CD4-positive, alpha-beta T cell (primary cell): ENCODE measurements at regions not wholly inside any gene's neighbourhood (a gene's known extent, or its start where the extent isn't known, plus 50 kb on each side); places are given as distances from the start of the nearest gene placed in this dataset.

ENCODE experiments used
- ATAC-seq: fragments of 200-7000 bp; cut with Tn5 transposase; one replicate; pipeline ENCODE4 v1.10.0; 2022; ENCODE audit warnings: mild to moderate bottlenecking; ENCODE audit not compliant: poor library complexity
- CTCF ChIA-PET: fragments of 350-600 bp; sonication (Branson Sonifier 250); formaldehyde crosslinking; loops from one replicate; lab custom pipeline; 2021; ENCODE audit warnings: antibody characterized with exemption, inconsistent platforms; lab: Charles Lee
- POLR2A ChIA-PET: fragments of 350-600 bp; sonication (Branson Sonifier 250); formaldehyde crosslinking; loops from one replicate; lab custom pipeline; 2021; ENCODE audit warnings: antibody characterized with exemption, inconsistent platforms; lab: Charles Lee
- DNase-seq, 14 experiments: peaks; one replicate each; pipeline ENCODE4 v3.0.0-alpha.2; 2013 to 2020; ENCODE audit warnings: mixed read lengths in 2 of 14
- H3K27ac ChIP-seq, 2 donors: one replicate each; pipeline versions ENCODE4 v1.5.1 to v1.7.0; 2013; ENCODE audit warnings: low read length in 2 of 2, low read depth in 1 of 2, mild to moderate bottlenecking in 1 of 2
- H3K27me3 ChIP-seq, 2 experiments: 1 replicate in 1 of 2; 2 replicates in 1 of 2; pipeline versions ENCODE4 v1.6.1 to v1.7.0; 2013; ENCODE audit warnings: low read length in 2 of 2, control low read depth in 1 of 2, mild to moderate bottlenecking in 1 of 2, moderate library complexity in 1 of 2; ENCODE audit not compliant: insufficient read depth in 2 of 2, control insufficient read depth in 1 of 2
- H3K36me3 ChIP-seq: one replicate; pipeline ENCODE4 v1.6.1; 2013; ENCODE audit warnings: low read length, control low read depth; ENCODE audit not compliant: insufficient read depth
- H3K4me1 ChIP-seq: one replicate; pipeline ENCODE4 v1.6.1; 2013; ENCODE audit warnings: low read length, control low read depth; ENCODE audit not compliant: insufficient read depth
- H3K4me3 ChIP-seq: one replicate; pipeline ENCODE4 v1.5.1; 2013; ENCODE audit warnings: mild to moderate bottlenecking, low read length, moderate library complexity
- H3K9me3 ChIP-seq, 2 experiments: 1 replicate in 1 of 2; 2 replicates in 1 of 2; pipeline versions ENCODE4 v1.6.1 to v1.7.0; 2013; ENCODE audit warnings: low read length in 2 of 2, mild to moderate bottlenecking in 2 of 2, control low read depth in 1 of 2, moderate library complexity in 1 of 2; ENCODE audit not compliant: control insufficient read depth in 1 of 2, insufficient read depth in 1 of 2
- H3K27ac Mint-ChIP-seq: one replicate; pipeline ENCODE4 v1.8.0; 2020; ENCODE audit warnings: mixed read lengths
- H3K27me3 Mint-ChIP-seq: one replicate; pipeline ENCODE4 v1.8.0; 2021; ENCODE audit warnings: mixed read lengths
- H3K36me3 Mint-ChIP-seq: one replicate; pipeline ENCODE4 v1.8.0; 2021; ENCODE audit warnings: low read depth, mixed read lengths
- H3K4me1 Mint-ChIP-seq: one replicate; pipeline ENCODE4 v1.8.0; 2021; ENCODE audit warnings: low read depth, mixed read lengths
- H3K4me3 Mint-ChIP-seq: one replicate; pipeline ENCODE4 v1.8.0; 2020; ENCODE audit warnings: mild to moderate bottlenecking, mixed read lengths
- H3K9me3 Mint-ChIP-seq: one replicate; pipeline ENCODE4 v1.8.0; 2020; ENCODE audit warnings: mixed read lengths
- intact Hi-C, 2 experiments: fragments of 100-400 bp; cut with DNase I in 1 of 2; cut with micrococcal nuclease in 1 of 2; formaldehyde crosslinking; loops; one replicate each; pipeline versions ENCODE4 v1.15.1 to v1.9.0; 2023 to 2025; cut with DNase I, micrococcal nuclease
- TF ChIP-seq, protein P1 (sequence below): fragments of 200-600 bp; IDR thresholded peaks from one replicate; pipeline ENCODE4 v1.8.0; 2022; ENCODE audit warnings: antibody characterized with exemption, mild to moderate bottlenecking

DNA sequence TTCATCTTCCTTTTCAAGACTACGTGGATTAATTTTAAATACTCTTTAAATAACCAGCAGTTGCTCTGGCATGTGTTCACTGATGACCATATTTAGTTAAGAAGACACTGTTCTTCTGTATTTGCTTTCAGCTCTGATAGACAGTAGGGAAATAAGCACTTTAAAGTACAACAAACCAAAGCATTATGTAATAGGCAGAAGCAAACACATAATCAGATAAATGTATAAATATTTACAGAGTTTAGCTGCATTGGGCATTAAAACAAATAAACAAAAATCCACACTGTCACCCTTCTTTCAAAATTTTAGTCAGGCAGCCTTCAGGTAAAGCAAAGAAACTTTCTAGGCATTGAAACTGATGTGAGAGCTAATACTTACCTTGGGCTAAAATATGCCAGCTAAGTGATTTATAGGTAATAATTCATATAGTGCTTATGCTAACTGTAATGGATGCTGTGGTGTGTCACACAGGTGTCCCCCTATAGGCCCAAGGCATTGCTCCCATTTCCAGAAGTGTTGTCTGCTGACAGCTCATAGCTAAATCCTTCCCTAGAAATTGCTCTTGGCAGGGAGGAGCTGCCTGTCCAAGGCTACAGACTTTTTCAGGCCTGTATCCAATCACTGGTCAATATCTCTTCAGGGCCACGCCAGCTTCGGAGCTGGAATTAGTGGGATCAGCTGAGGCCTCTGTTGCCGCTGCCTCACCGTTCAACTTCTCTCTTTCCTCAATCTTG lies 111.5 kb upstream of the CITED2 start:
- TF ChIP-seq, protein P1, sequence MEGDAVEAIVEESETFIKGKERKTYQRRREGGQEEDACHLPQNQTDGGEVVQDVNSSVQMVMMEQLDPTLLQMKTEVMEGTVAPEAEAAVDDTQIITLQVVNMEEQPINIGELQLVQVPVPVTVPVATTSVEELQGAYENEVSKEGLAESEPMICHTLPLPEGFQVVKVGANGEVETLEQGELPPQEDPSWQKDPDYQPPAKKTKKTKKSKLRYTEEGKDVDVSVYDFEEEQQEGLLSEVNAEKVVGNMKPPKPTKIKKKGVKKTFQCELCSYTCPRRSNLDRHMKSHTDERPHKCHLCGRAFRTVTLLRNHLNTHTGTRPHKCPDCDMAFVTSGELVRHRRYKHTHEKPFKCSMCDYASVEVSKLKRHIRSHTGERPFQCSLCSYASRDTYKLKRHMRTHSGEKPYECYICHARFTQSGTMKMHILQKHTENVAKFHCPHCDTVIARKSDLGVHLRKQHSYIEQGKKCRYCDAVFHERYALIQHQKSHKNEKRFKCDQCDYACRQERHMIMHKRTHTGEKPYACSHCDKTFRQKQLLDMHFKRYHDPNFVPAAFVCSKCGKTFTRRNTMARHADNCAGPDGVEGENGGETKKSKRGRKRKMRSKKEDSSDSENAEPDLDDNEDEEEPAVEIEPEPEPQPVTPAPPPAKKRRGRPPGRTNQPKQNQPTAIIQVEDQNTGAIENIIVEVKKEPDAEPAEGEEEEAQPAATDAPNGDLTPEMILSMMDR: no peak
- no peak for DNase-seq
- intact Hi-C loops: no loop called here

DNA sequence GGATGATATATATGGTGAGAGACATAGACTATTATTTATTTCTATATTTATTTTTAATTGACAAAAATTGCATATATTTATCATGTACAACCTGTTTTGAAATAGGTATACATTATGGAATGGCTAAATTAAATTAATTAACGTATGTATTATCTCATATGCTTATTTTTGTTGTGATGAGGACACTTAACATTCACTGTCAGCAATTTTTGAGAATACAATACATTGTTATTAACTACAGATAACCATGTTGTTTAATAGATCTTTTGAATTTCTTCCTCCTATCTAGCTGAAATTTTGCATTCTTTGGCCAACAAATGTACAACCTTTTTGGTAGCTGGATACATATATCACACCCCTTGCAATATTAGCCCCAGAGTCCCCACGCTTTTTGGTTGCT lies 110.7 kb upstream of the CITED2 start:
- Histone ChIP-seq H3K36me3 (no peaks in the 10 kb centered on the region), H3K27me3 (no peaks in the 10 kb centered on the region), H3K27ac (no peak overlapping the region), H3K9me3 (no peaks in the 10 kb centered on the region), H3K4me1 (no peaks in the 10 kb centered on the region), H3K4me3 (no peak overlapping the region)
- TF ChIP-seq, protein P1: no peak
- Mint-ChIP-seq H3K4me1 (peaks cover 4% of the 10 kb centered on the region), H3K27me3 (no peaks in the 10 kb centered on the region), H3K27ac (no peak overlapping the region), H3K4me3 (no peak overlapping the region), H3K36me3 (no peaks in the 10 kb centered on the region), H3K9me3 (no peaks in the 10 kb centered on the region)
- intact Hi-C loops: no loop called here
- no peak for DNase-seq
- POLR2A ChIA-PET: no interaction called here
- ATAC-seq: no peak
- CTCF ChIA-PET: interaction anchor here (0.7 kb wide), 1 partner anchor 109 kb away, joined by 3 read pairs; no protein-coding TSS in a partner anchor

More for the DNA sequence above, 111.5 kb upstream of the CITED2 start:
- Histone ChIP-seq H3K4me1 (no peaks in the 10 kb centered on the region), H3K27me3 (no peaks in the 10 kb centered on the region), H3K27ac (no peak overlapping the region), H3K9me3 (no peaks in the 10 kb centered on the region), H3K4me3 (no peak overlapping the region), H3K36me3 (no peaks in the 10 kb centered on the region)
- ATAC-seq: no peak
- Mint-ChIP-seq H3K27ac (no peak overlapping the region), H3K4me1 (peaks cover 11% of the 10 kb centered on the region), H3K36me3 (no peaks in the 10 kb centered on the region), H3K4me3 (no peak overlapping the region), H3K27me3 (no peaks in the 10 kb centered on the region), H3K9me3 (no peaks in the 10 kb centered on the region)
- CTCF ChIA-PET: interaction anchor here (1.2 kb wide), 1 partner anchor 13 kb away, joined by 3 read pairs; no protein-coding TSS in a partner anchor
- POLR2A ChIA-PET: no interaction called here

DNA sequence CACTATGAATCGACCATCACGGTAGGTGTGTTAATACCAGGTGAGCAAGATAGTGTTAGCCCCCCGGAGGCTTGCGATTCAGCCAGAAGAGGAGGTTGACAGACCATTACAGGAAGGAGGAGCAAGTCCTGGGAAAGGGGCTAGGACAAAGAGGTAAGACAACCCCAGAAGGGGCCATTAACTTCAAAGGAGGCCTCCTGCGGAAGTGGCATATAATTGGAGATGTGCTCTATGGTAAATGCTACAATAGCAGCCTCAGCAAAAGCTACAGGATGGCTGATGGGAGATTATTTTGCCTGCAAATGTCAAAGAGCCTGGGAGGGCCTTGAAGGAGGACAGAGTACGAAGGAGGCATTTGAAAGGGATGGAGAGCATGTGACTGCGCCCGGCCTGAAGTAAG lies 108.6 kb upstream of the CITED2 start:
- CTCF ChIA-PET: no interaction called here
- Histone ChIP-seq H3K4me3 (no peak overlapping the region), H3K4me1 (no peaks in the 10 kb centered on the region), H3K27me3 (no peaks in the 10 kb centered on the region), H3K36me3 (no peaks in the 10 kb centered on the region), H3K9me3 (no peaks in the 10 kb centered on the region), H3K27ac (no peak overlapping the region)
- no peak for ATAC-seq
- TF ChIP-seq, protein P1: no peak
- no peaks in the 10 kb centered on the region for H3K9me3 Mint-ChIP-seq
- DNase-seq: no peak
- intact Hi-C loops: no loop called here
- no peaks in the 10 kb centered on the region for H3K27me3 Mint-ChIP-seq
- POLR2A ChIA-PET: no interaction called here
- H3K36me3 Mint-ChIP-seq: no peaks in the 10 kb centered on the region
- H3K4me1 Mint-ChIP-seq: no peaks in the 10 kb centered on the region
- H3K4me3 Mint-ChIP-seq: no peak overlapping the region
- no peak overlapping the region for H3K27ac Mint-ChIP-seq
